Stimulated activated CD4-positive, alpha-beta T cell treated with anti-CD3 and anti-CD28 coated beads, Interleukin-12 subunit alpha, Interleukin-12 subunit beta, amount 100 ng/mL, for 24 hours (primary cell): ENCODE measurements at regions not wholly inside any gene's neighbourhood (a gene's known extent, or its start where the extent isn't known, plus 50 kb on each side); places are given as distances from the start of the nearest gene placed in this dataset.
A peak's percentile ranks its signal among the peaks of the same experiment; 100 is the strongest.
"Not testable (repeated sequence)": the region's sequence is repeated elsewhere in the genome, so short reads cannot be mapped to it uniquely, and the experiment has no call there.

ENCODE experiments used
- DNase-seq, 2 experiments: peaks; one replicate each; pipeline ENCODE4 v3.0.0-alpha.2; 2020; ENCODE audit warnings: low read depth in 2 of 2

DNA sequence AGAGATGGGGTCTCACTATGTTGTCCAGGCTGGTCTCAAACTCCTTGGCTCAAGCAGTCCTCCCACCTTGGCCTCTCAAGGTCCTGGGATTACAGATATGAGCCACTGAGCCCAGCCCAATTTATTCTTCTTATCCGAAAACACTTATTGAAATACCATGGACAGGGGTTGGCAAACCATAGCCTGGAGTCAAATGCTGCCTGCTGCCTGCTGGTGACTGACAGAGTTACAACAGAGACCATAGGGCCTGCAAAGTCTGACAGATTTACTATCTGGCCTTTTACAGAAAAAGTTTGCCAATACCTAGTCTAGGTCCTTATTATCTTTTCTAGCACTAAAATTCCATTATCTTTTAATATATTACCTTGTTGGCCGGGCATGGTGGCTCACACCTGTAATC, 87.1 kb upstream of the ZNF281 start:
- no peak for DNase-seq

DNA sequence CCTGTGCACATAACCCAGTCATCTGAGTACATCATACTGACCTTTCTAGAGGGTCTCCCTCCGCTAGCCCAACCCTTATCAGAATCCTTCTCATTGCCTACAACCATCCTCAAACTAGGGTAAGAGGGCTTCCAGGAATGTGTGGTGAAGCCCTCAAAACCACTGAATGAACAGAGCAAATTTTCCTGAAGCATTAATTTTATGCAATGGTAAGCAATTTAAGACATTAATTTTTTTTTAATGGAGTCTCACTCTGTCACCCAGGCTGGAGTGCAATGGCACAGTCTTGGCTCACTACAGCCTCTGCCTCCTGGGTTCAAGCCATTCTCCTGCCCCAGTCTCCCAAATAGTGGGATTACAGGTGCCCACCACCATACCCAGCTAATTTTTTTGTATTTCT, 86.1 kb upstream of the ZNF281 start:
- no peak for DNase-seq

DNA sequence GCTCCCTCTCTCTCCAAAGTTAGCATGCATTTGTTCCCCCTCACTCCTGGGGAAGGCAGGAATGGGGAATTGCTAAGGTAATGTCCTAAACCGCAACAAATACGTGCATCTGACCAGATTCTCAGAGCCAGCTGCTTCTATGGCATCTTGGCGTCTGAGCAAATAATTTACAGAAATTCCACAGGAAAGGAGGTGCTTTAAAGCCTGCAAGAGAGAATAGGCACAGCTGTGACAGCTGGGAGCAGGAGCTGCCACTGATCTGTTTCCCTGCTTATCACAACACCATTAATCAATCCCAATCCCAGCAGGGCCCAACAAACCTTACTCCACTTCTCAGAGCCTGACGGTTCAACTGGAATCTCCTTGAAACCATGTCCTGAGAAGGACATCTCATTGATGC, 83.5 kb upstream of the ZNF281 start:
- DNase-seq, result no peak

DNA sequence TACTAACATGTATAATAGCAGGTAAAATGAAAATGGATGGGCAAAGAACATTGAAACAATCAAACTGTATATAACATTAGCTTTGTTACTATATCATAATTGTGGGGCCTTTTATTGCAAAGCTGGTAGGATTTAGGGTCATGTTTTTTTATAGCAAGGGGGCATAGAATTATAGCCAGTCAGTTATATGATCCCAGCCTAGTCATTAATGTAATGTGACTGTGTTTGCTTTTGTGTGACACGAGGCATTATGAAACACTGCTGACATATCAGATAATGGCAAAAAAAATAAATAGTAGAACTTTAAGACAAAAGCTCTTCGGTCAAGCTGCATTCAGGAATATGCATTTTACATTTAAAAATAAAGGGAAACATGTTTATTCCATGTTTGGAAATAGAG, 81.3 kb upstream of the ZNF281 start:
- no peak for DNase-seq

DNA sequence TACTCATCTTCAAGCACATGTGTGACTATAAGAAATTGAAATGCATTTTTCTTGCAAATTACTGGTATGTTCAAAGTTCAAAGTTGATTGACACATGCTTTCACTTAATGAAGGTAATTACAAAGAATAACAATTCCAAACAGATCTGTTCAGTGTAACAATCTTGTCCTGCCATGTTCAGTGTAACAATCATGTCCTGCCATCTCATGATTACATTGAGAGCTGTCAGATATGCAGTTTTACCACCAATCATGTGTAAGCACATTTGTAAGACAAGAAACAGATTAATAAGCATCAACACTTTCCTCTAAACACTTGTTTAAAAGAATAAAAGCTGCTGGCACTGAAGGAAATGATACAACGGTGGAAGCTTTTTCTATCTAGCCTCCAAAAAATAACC, 80.3 kb upstream of the ZNF281 start:
- no peak for DNase-seq

DNA sequence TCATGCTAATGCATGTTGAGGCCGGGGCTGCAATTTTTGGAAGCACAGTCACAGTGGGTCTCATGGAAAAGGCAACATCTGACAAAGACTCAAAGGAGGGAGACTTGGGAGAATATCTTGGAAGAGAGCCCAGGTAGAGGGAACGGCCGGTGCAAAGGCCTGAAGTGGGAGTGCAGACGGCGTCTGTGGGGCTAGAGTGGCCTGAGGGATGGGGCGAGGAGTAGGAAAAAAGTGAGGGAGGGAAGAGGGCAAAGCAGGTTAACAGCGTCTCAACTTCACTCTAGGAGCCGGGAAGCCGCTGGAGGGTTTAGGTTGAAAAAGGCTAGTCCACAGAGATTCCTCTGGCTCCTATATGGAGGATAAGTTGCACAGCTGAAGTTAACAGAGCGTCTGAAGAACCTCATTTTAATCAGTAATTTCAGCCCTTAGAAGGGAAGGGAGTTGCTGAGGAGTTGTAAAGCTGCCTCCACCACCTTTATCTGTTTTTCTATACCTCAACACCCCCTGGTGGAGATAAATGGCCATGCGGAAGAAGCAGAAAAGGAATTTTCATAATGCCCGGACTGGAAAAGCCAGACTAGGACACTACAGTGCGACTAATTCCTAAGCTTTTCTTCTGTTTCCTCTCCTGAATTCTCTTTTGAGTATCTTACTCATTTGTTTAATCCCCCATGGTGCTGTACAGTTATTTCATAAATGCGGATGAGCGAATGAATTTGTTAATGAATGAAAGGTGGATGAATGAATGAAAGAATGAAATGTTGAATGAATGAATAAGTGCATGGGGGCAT, 78.7 kb upstream of the ZNF281 start:
- peak in 1 of 2 experiments; percentile 24 for DNase-seq

DNA sequence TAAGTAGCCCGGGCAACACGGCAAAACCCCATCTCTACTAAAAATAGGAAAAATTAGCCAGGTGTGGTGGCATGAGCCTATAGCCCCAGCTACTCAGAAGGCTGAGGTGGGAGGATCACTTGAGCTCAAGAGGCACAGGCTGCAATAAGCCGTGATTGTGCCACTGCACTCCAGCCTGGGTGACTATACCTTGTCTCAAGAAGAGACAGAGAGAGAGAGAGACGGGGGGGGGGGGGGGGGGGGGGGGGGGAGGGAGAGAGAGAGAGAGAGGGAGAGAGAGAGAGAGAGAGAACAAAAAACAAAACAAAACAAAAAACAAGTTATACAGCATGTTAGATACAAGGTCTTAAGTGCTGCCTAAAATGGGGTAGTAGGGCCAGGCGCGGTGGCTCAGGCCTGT, 77.8 kb upstream of the ZNF281 start:
- DNase-seq, result no peak

DNA sequence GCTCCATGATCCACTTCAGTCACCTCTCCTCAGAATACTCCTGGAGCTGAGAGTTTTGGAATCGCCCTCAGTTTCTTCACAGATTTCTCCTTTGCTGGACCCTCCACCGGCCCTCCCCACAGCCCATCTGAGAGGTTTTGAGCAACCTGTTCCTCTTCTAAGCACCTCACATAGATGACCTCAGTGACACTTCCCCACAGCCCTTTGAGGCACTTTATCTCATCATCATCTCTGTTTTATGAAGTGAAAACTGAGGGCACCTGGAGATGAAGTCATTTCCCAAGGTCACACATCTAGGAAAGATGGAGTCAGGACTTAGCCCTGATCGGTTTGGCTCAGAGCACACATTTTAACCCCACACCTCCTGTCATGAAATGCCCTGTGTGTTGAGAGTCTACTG, 76.8 kb upstream of the ZNF281 start:
- no peak for DNase-seq

DNA sequence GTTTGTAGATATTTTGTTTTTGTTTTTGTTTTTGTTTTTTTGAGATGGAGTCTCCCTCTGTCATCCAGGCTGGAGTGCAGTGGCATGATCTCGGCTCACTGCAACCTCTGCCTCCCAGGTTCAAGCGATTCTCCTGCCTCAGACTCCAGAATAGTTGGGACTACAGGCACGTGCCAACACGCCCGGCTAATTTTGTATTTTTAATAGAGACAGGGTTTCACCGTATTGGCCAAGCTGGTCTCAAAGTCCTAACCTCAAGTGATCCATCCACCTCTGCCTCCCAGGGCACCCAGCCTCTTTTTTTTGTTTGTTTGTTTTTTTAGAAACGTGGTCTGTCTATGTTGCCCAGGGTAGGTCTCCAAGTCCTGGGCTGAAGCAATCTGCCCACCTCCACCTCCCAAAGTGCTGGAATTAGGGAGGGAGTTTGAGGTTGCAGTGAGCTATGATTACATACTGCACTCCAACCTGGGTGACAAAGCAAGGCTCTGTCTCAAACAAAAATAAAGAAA, 74.7 kb upstream of the ZNF281 start:
- not testable (repeated sequence) for DNase-seq

DNA sequence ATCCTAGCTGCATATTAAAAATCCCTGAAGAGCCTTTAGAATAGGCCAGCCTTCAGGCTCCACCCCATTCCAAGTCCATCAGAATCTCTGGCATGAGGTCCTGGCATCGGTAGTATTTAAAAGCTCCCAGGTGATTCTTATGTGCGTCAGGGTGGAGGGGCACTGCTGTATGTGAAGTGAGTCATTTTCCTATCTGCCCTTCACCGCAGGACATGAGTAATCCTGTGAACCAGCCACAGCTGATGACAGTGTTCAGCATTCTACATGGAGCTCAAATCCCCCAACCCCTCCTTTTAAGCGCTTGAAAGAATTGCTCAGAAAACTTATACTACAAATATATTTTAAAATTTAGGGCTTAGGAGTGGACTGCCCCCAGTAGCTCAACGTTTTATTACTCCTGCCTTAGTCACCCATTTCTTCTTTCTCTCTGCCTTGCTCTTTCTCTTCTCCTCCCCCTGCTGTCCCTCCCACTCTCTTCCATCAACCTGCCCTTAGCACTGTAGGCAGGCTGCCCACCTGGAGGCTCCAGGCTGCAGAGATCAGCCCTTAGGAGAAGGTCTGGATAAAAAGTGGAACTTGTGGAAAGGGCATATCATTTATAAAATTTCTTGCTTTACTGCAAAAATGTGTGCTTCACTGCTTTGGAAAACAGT, 73.8 kb upstream of the ZNF281 start:
- peak; percentile 39 to 55 for DNase-seq

DNA sequence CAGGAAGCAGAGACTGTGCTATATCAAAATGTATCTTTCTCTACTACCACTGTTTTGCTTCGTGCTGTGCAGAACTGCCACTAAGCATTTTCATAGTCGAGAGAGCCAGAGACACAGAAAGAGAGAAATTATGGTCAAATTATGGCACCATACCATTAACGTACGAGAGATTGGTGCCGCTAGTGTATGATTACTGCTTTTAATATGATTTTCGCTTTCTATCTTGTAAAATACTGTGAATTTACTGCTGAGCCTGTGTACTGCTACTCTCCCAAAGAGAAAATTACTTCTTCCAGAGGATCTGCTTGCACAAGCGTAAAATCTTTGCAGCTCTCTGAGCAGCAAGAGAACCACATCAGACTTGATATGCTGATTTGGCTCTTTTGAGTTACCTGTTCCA, 71.1 kb upstream of the ZNF281 start:
- no peak for DNase-seq

DNA sequence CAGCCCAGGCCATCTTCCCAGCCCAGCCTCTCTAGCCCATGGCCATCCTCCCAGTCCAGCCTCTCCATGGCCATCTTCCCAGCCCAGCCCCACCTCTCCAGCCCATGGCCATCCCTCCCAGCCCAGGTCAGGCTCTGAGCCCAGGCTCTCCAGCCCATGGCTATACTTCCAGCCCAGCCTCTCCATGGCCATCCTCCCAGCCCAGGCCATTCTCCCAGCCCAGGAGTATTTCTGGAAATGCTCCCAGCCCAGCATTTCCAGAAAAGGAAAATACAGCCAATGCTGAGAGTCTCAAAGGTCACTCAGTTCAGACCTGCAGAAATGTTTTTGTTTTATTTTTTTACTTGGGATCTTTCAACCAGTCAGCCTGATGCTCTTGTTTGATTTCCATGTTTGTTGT, 70.0 kb upstream of the ZNF281 start:
- no peak for DNase-seq

DNA sequence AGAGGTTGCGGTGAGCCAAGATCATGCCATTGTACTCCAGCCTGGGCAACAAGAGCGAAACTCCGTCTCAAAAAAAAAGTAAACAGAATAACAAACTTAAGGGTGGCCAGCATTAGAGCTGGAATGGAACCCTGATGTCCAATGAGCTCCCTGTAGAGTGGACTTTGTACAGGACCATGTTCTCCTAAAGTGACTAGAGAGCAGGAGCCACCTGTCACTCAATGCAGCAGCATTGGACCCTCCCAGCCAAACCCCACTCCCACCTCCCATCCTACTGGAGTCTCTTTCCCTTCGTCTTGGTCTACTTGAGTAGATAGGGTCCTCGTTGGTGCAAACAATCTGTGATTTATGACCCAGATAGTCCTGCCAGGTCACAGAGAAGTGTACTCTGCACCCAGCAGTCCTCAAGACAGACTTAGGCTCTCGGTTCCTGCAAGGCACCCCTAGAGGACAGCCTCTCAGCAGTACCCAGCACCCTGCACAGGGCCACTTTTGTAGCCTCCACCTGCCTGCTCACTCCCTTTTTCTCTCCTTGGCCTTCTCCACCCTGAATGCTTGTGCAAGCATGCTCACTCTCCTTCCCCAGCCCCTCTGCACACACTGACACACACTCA, 69.2 kb upstream of the ZNF281 start:
- DNase-seq, result no peak

DNA sequence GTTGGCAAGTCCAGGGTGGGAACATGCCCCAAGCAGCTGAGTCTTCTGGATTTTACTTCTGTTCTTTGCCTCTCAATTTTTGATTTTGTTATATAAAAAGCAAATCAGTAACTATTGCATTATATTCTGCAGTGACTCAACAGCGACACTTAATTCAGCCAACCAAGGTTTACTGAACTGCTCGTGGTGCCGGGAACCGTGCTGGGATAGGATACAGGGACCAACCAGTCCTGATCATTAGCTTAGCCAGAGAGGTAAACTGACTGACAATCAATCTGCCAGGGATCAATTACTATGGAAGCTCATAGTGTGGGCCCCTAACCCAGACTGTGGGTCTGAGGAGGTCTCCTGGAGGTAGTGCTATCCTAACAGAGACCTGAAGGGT, 68.4 kb upstream of the ZNF281 start:
- DNase-seq, result no peak

DNA sequence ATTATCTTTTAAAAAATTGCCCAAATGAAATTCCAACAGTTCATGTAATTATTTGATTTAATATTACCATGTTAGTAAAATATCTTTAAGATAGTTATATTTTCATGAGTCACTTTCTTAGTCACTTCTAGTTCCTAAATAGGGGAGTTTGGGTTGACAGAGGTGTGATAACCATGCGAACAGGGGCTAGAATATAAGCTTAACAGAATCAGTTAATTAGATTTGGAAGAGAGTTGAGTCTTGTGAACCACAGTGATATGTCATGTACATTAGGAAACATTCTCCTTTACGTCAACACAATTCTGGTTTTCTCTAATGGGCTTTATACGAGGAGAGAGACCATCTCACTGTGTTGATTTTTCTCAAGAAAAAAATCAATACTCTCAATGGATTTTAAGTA, 64.8 kb upstream of the ZNF281 start:
- no peak for DNase-seq

DNA sequence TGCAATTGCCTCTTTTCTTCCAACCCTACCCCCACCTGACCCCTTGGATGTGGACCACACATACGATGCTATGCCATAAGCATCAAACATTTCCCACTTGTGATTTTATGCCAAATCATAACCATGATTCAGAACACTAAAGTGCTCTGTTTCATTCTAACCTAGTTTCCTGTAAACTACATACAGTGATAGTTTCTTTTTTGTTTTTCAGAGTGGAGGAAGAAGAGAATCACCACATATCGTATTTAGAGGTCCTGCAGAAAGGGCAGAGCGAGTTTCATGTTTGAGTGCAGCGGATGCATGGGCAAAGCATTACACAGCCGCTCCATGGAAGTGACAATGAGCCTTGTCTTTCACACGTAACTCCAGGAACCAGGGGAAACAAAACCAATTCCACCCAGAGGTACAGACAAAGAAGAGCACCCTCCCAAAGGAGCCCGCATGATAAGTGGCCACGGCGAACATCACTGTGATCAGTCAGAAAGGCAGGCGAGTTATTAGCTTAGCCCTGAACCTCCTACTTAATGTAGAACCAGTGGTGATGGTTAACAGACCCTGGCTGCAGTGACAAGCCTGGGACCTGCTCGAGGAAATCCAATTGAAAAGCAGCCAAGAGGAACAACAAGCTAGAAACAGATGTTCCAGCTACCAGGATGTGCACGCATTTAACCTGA, 64.0 kb upstream of the ZNF281 start:
- DNase-seq, result peak in 1 of 2 experiments; percentile 12

DNA sequence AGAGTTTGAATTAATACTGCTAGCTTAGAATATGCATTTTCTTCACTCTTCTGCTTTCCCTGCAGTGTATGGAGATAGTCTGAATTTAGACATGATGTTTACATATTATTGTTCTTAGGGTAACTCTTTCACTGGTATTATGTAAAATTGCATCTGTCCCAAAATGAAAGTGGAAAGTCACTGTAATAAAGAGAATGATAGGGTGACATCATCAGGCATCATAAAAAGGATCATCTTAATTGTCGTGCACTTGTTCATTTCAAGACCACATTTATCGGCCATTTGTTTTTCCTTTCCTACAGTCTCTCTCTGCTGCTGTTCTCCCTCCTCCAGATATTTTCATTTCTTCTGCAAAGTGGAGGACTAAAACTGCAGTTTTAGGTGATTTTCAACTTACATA, 61.9 kb upstream of the ZNF281 start:
- DNase-seq, result no peak

DNA sequence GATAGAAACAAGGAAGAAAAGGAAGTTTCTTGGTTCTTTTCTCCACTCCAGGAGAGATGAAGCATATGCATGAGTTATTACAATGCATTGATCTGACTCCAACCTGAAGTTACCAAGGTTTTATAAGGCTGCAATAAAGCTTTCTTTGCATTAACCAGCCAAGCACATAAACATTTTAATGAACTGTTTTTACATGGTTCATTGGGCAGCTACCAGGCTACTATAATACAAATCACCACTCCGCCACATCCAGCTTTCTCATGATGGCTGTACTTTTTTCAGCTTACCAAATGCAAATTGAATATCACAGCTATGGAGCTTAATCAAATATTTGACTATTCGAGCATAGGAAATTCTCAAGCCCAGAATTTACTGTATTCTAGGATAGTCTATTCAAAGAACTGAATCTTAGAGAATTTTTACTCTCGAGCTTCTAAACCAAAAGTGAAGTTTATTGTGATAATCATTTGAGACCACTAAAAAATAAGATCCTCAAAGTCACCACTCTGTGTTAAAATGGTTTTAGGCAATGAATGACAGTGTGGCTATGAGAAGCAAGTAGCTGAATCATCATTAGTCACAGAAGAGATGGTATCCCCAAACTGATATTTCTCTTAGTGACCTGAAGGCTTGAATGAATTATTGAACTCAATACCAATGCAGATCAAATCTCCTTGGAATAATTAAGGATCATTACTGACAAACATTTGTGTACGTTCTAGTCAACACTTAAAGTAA, 58.6 kb upstream of the ZNF281 start:
- no peak for DNase-seq

DNA sequence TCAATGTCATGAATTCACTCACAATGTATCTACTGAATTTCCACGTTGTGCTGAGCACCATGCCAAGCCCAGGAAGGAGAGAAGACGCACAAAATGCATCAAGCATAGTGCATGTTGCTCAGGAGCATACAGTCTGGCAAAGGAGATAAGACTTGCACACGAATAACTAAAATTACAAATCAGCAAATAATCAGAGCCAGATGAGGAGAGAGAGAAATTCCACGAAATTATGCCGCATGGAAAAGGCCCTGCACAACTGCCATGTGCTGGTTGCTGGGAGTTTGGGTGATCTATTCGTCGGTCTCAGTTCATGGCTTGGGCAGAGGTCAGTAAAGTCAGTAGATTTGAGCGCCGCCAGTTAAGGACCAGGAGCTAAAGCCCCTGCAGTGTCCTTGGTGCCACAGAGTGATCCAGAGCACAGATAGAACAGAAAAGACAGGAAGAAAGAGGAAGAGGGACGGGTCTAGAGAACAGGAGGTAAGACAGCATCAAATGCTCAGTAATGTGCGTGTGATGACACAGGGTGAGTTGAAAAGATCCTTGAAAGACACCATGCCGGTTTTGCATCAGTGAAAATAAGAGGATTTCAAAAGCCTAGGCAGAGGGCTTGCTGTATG, 55.1 kb upstream of the ZNF281 start:
- DNase-seq, result no peak
